ENCODE measurements at regions not wholly inside any gene's neighbourhood (a gene's known extent, or its start where the extent isn't known, plus 50 kb on each side); places are given as distances from the start of the nearest gene placed in this dataset.

- ChIA-PET POLR2A (no interaction called here), CTCF (interaction anchor here (1.1 kb wide), 1 partner anchor 53 kb away, joined by 3 read pairs; no protein-coding TSS in a partner anchor)
- BruUV-seq (replicated peaks) = no TSS peak
Measured at GRCh38 chr13:81223778-81224177, 882.9 kb upstream of the SPRY2 start.

More at GRCh38 chr13:81223778-81224177, 882.9 kb upstream of the SPRY2 start:
- Histone ChIP-seq H3K9me3 (replicated peaks; ENCODE audit: control insufficient read depth, insufficient read depth, low read length) (no peaks in the 10 kb centered on the region), H3K4me3 (no peak overlapping the region), H3K4me1 (ENCODE audit: control insufficient read depth, insufficient read depth, low read length) (no peaks in the 10 kb centered on the region), H3K4me2 (ENCODE audit: control insufficient read depth, insufficient read depth) (no peak overlapping the region), H4K20me1 (ENCODE audit: control insufficient read depth, insufficient read depth) (no peaks in the 10 kb centered on the region), H3K9ac (ENCODE audit: control insufficient read depth, insufficient read depth, low read length) (no peak overlapping the region), H2AFZ (ENCODE audit: control insufficient read depth, low read depth, low read length) (no peak overlapping the region), H3K27ac (ENCODE audit: control insufficient read depth, insufficient read depth) (no peak overlapping the region), H3K27me3 (replicated peaks in 1 of 2; ENCODE audit: control insufficient read depth in 2 of 2, insufficient read depth in 2 of 2, low read length in 1 of 2) (no peaks in the 10 kb centered on the region), H3K36me3 (ENCODE audit: control insufficient read depth in 2 of 2, insufficient read depth in 2 of 2, low read length in 1 of 2) (no peaks in the 10 kb centered on the region), H3K79me2 (ENCODE audit: control insufficient read depth, insufficient read depth, low read length) (no peaks in the 10 kb centered on the region)
- DNase-seq (ENCODE audit: low read depth, low spot score) (no peak), FAIRE-seq (no peak), ATAC-seq (no peak)
- ChIA-PET SMC1A (ENCODE audit: uncharacterized antibody, unreplicated experiment) (interaction anchor here (0.7 to 1.4 kb wide), 3 partner anchors 15 to 72 kb away, joined by 3 to 4 read pairs (median 3); no protein-coding TSS in a partner anchor), RAD21 (ENCODE audit: unreplicated experiment) (no interaction called here)
- 76% methylated on average over 5 of the region's 6 CpGs for WGBS (ENCODE audit: insufficient coverage, insufficient replicate concordance, low lambda C conversion rate, missing lambda C conversion rate)
- in situ Hi-C loops (cut with MboI) (no loop called here), intact Hi-C loops (cut with micrococcal nuclease; ENCODE audit: unreplicated experiment) (no loop called here)
- TF ChIP-seq ZNF274 (IDR thresholded peaks at IDR 0.05; ENCODE audit: insufficient read depth, insufficient read length) (no peak), ZNF24 (IDR thresholded peaks at IDR 0.05) (no peak), CTCF (IDR thresholded peaks at IDR 0.05 in 2 of 3, conservative IDR thresholded peaks at IDR 0.05 in 1 of 3; ENCODE audit: control insufficient read depth in 2 of 3, extremely low read depth in 1 of 3, insufficient read depth in 1 of 3, low read depth in 3 of 3, low read length in 3 of 3) (no peak), SREBF2 (IDR thresholded peaks at IDR 0.05; ENCODE audit: low read length) (no peak), EED (IDR thresholded peaks at IDR 0.05; ENCODE audit: low read depth) (no peak), NKRF (conservative IDR thresholded peaks at IDR 0.05) (no peak), YY1 (IDR thresholded peaks at IDR 0.05; ENCODE audit: low read depth, low read length) (no peak), CHD1 (IDR thresholded peaks at IDR 0.05; ENCODE audit: low read depth, low read length) (no peak), POLR2AphosphoS5 (IDR thresholded peaks at IDR 0.05; ENCODE audit: low read length) (no peak), CBFB (IDR thresholded peaks at IDR 0.05; ENCODE audit: low read depth) (no peak), MLLT1 (IDR thresholded peaks at IDR 0.05) (no peak), TCF7 (IDR thresholded peaks at IDR 0.05; ENCODE audit: borderline replicate concordance) (no peak), SREBF1 (IDR thresholded peaks at IDR 0.05; ENCODE audit: low read length) (no peak), RELA (IDR thresholded peaks at IDR 0.05; ENCODE audit: borderline replicate concordance, partially characterized antibody) (no peak), SUPT20H (IDR thresholded peaks at IDR 0.05; ENCODE audit: borderline replicate concordance, control insufficient read depth, low read depth, low read length) (no peak), RB1 (IDR thresholded peaks at IDR 0.05; ENCODE audit: borderline replicate concordance) (no peak), FOXM1 (IDR thresholded peaks at IDR 0.05; ENCODE audit: low read depth, low read length) (no peak), TCF12 (IDR thresholded peaks at IDR 0.05; ENCODE audit: low read depth, low read length) (no peak), EP300 (IDR thresholded peaks at IDR 0.05; ENCODE audit: borderline replicate concordance in 1 of 2, control insufficient read depth in 1 of 2, low read depth in 2 of 2, low read length in 2 of 2) (no peak), ZNF207 (IDR thresholded peaks at IDR 0.05; ENCODE audit: borderline replicate concordance) (no peak)

All from GM12878 (cell line).